EH (cell line): ENCODE measurements at regions not wholly inside any gene's neighbourhood (a gene's known extent, or its start where the extent isn't known, plus 50 kb on each side); places are given as distances from the start of the nearest gene placed in this dataset.
"Not testable (repeated sequence)": the region's sequence is repeated elsewhere in the genome, so short reads cannot be mapped to it uniquely, and the experiment has no call there.

Source experiments
- DNase-seq: peaks from one replicate; pipeline ENCODE4 v3.0.0-alpha.2; 2015; ENCODE audit warnings: low read depth

DNA sequence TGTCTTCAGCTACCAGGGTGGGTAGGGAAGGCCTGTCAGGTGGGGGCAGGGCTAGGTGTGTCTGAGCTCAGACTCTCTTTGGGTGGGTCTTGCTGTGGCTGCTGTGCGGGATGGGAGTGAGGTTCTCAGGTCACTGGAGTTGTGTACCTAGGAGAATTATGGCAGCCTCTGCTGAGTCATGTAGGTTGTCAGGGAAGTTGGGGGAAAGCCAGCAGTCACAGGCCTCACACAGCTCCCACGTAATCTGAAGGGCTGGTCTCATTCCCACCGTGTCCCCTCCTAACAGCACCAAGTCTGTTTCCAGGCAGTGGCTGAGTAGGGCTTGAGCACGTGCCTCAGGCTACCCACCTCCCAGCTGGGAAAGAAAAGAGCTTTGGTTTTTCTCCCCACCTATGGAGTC lies 67.0 kb downstream of the CHCHD4 start:
- DNase-seq = no peak

DNA sequence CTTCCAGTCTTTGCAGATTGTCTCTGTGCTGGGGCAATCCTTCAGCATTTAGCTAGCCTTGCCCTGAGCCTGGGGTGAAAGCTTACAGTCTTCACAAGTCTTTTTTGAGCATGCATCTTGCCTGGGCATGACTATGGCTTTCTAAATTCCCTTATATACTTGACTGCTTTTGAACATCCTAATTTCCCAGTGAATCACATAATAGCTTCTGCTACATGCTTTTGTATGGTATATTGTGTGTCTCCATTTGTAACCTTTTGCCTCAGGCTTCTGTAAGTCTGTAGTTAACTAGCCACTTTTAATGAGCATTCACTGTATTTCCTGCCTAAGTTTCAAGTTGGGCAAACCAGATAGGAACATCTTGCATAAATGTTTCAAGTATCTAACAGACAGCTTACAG lies 76.8 kb downstream of the CHCHD4 start:
- no peak for DNase-seq

DNA sequence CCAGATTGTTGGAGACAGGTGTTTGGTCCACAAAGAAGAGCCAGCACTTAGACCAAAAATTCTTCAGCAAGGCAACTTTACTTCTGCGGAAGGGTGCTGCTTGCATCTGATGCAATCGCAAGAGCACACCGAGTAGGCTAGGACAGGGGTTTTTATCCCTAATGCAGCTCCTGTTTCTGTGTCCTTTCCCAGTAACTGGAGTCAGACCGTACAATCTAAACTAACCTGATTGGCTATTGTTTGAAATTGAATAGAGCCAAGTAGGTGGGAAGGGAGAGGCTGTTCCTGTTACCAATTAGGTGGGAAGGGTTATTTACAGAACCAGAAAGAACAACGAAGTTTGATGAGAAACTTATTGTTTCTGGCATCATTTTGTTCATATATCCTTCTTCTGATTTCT lies 77.6 kb downstream of the CHCHD4 start:
- DNase-seq = no peak

DNA sequence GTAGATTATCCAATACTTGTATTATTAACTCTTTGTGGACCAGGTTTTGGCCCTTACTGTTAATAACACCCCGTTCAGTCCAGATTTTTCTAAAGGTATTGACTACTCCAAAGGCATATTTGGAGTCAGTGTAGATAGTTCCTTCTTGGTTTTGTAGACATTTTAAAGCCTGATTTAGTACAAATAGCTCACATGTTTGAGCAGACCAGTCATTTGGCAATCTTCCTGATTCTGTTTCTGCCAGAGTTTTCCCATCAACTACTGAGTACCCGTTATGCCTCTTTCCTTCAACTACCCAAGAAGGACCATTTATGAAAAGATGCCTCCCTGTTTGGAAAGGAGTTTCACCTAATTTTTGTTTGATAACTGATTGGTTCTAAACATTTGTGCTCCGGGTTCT lies 82.0 kb downstream of the CHCHD4 start:
- DNase-seq = peak; percentile 77

DNA sequence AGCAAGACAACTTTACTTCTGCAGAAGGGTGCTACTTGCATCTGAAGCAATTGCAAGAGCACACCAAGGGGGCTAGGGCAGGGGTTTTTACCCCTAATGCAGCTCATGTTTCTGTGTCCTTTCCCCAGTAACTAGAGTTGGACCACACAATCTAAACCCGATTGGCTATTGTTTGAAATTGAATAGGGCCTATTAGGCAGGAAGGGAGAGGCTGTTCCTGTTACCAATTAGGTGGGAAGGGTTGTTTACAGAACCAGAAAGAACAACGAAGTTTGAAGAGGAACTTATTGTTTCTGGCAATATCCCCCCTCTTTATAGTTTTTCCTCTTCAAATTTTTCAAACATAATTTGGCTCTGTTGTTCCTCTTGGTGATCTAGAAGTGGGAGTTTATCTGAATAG lies 85.5 kb downstream of the CHCHD4 start:
- no peak for DNase-seq

DNA sequence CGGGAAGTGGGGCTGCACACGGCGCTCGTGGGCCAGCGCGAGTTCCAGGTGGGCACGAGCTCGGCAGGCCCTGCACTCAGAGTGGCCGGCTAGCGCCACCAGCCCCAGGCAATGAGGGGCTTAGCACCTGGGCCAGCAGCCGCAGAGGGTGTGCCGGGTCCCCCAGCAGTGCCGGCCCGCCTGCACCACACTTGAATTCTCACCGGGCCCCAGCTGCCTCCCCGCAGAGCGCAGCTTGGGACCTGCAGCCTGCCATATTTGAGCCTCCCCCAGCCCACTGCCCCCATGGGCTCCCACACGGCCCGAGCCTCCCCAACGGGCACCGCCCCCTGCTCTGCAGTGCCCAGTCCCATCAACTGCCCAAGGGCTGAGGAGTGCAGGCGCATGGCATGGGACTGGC lies 87.5 kb downstream of the CHCHD4 start:
- DNase-seq = no peak

DNA sequence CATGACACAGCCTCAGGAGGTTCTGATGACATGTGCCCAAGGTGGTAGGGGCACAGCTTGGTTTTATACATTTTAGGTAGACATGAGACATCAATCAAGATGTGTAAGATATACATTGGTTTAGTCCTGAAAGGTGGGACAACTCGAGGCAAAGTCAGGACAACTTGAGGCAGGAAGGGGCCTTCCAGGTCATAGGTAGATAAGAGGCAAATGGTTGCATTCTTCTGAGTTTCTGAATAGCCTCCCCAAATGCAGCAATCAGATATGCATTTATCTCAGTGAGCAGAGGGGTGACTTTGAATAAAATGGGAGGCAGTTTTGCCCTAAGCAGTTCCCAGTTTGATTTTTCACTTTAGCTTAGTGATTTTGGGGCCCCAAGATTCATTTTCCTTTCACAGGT lies 91.6 kb downstream of the CHCHD4 start:
- no peak for DNase-seq

DNA sequence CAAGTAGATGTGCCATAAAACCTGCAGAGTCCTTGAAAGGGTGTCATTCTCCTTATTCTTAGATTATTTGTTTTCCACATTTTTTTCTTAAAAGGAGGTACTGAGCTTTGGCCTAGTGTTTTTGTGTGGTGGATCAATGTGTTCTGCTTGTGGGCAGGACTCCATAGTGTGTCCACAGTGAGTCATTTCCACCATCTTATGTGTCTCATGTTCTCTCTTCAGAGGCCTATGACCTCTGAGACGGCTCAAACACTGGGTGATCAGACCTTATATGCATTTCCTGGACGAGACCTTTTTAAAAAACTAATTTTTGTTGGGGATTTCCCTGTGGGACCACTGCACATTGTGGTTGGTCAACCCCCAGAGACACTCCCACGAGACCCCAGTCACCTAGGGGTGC lies 93.4 kb downstream of the CHCHD4 start:
- peak; percentile 5 for DNase-seq

DNA sequence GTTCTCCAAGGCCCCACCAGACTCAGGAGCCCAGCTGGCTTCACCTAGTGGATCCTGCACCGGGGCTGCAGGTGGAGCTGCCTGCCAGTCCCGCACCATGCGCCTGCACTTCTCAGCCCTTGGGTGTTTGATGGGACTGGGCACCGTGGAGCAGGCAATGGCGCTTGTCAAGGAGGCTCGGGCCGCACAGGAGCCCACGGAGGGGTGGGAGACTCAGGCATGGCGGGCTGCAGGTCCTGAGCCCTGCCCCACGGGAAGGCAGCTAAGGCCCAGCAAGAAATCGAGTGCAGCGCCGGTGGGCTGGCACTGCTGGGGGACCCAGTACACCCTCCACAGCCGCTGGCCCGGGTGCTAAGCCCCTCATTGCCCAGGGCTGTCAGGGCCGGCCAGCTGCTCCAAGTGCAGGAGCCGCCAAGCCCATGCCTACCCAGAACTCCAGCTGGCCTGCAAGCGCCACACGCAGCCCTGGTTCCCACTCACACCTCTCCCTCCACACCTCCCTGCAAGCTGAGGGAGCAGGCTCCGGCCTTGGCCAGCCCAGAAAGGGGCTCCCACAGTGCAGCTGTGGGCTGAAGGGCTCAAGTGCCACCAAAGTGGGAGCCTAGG lies 95.2 kb downstream of the CHCHD4 start:
- DNase-seq = not testable (repeated sequence)

DNA sequence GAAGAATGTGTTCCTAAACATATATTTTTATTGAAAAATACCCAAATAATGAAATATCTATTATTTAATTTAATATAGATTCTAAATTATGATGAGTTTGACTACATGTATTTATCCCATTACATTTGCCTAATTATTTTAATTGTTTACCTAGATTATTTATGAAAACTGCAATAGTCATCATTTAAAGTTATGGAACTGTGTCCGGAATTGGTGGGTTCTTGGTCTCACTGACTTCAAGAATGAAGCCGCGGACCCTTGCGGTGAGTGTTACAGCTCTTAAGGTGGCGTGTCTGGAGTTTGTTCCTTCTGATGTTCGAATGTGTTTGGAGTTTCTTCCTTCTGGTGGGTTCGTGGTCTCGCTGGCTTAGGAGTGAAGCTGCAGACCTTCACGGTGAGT lies 96.5 kb downstream of the CHCHD4 start:
- DNase-seq = not testable (repeated sequence)

DNA sequence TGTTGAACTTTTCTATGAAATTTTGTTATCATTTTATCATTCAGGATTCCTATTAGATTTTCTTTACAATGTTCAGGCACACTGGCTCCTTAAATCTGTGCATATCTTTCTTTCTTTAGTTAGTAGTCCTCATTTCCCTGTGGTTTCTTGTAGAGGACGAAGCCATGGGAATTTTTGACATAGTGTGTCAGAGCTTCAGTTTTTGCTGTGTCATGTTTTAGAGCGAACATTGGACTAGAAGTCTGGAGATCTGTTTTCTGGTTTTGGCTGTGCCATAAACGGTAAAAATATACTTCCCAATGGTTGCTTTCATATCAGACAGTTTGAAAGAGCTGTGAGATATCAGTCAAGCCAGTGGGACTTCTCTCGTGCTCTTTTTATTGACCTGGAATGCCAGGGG lies 105.2 kb downstream of the CHCHD4 start:
- DNase-seq = peak; percentile 19

DNA sequence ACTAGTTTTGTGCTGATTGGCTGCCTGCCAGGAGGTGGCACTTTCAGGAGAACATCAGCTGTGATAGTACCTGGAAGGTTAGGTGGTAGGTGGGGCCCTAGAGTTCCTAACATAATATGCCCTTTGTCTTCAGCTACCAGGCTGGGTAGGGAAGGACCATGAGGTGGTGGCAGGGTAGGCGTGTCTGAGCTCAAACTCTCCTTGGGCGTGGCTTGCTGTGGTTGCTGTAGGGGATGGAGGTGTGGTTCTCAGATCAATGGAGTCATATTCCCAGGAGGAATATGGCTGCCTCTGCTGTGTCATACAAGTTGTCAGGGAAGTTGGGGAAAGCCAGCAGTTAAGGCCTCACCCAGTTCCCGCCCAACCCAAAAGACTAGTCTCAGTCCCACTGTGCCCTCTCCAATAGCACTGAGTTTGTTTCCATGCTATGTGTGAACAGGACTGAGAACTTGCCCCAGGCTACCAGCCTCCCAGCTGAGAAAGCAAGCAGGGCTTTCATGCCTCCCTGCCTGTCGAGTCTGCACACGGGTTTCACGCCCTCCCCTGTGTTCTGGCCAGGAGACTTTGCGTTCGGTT lies 107.7 kb downstream of the CHCHD4 start:
- no peak for DNase-seq

DNA sequence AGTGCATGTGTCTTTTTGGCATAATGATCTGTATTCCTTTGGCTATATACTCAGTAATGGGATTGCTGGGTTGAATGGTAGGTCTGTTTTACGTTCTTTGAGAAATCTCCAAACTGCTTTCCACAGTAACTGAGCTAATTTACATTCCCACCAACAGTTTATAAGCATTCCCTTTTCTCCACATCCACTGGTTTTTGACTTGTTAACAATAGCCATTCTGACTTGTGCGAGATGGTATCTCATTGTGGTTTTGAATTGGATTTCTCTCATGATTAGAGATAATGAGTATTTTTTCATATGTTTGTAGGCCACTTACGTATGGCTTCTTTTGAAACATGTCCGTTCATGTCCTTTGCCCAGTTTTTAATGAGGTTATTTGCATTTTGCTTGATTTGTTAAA lies 117.7 kb downstream of the CHCHD4 start:
- peak; percentile 25 for DNase-seq

DNA sequence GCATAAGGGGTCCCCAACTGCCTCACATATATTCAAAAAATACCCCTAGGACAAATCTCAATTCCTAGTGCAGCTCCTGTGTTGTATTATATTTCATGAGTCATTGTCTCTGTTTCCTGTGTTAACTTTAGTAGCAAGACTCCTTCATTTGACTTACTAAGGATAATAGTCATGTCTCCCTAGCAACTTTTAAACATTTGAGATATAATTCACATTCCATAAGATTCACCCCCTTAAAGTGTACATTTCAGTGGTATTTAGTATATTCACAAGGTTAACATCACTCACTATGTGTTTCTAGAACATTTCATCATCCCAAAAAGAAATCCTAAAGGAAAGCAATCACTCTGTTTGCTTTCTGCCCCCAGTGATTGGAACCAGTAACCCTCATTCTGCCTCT lies 121.3 kb upstream of the WNT7A start:
- DNase-seq = peak; percentile 33

DNA sequence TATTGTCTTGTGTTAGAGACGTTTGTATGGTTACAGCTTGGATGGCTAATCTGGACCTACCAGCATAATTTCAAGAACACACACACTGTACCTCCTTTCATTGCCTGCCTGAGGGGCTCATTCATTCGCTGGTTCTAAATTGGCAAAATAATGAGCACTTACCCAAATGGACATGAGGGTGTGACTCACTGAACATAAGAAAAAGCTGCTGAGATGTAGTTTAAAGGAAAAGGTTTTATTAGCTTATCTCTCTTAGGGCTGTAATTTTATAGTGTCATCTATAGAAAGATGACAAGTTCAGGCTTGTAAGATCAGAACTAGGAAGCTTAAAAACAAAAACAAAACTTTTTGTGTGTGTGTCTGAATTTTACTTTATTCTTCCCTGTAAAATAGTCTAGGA lies 120.7 kb upstream of the WNT7A start:
- DNase-seq = no peak

DNA sequence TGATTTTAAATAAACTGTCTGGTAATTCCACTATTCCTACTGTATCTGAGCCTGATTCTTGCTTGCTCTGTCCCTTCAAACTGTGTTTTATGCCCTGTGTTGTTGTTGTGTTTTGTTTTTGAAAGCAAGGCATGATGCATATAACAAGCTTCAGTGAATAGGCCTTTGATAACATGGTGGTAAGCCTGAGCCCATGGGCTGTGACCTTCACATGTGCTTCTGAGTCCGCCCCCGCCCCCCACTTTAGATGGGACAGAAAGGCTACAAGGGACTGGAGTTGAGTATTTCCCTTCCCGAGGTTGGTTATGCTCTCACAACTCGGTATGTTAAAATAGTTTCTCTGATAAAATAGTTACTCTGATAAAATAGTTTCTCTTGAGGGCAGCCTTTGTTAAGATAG lies 119.0 kb upstream of the WNT7A start:
- DNase-seq = no peak

DNA sequence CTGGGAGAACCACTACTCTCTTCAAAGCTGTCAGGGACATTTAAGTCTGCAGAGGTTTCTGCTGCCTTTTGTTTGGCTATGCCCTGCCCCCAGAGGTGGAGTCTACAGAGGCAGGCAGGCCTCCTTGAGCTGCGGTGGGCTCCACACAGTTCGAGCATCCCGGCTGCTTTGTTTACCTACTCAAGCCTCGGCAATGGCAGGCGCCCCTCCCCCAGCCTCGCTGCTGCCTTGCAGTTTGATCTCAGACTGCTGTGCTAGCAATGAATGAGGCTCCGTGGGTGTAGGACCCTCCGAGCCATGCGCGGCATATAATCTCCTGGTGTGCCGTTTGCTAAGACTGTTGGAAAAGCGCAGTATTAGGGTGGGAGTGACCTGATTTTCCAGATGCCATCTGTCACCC lies 115.3 kb upstream of the WNT7A start:
- not testable (repeated sequence) for DNase-seq

DNA sequence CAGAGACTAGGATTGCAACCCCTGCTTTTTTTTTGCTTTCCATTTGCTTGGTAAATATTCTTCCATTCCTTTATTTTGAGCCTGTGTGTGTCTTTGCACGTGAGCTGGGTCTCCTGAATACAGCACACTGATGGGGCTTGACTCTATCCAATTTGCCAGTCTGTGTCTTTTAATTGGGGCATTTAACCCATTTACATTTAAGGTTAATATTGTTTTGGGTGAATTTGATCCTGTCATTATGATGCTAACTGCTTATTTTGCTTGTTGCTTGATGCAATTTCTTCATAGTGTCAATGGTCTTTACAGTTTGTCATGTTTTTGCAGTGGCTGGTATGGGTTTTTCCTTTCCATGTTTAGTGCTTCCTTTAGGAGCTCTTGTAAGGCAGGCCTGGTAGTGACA lies 109.1 kb upstream of the WNT7A start:
- not testable (repeated sequence) for DNase-seq

DNA sequence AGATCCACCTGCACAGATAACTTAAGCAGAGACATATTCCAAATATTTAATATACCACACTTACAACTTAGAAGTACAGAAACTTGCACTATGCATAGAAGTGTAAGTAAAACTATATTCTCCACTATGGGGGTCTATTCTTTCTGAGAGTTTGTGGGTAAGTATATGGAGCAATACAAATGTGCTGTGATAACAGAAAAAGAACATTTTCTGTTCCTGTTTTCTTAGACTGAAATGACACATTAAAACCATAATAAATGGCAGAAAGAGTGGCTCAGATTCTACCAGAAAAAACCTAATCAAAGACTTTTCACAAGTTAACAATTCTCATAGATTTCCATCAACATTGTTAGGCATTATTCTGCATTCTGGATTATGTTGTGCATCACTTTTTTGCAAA lies 96.6 kb upstream of the WNT7A start:
- DNase-seq = no peak

DNA sequence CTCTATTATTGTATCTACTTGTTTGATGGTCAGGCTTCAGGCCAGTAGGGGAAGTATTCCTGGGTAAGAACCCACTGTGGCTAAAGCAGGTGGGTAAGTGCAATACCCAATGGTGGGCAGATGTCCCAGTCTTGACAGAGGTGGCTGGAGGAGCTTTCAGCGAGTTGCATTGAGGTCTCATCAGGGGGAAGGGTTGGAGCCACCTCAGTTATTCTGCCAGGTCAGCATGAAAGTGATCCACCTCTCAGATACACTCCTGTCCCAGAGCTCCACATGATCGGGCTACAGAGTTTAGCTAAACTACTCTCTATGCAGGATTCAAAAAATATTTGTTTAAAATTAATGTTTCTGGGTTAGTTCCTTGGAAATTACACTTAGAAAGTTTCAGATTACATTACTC lies 95.8 kb upstream of the WNT7A start:
- no peak for DNase-seq

DNA sequence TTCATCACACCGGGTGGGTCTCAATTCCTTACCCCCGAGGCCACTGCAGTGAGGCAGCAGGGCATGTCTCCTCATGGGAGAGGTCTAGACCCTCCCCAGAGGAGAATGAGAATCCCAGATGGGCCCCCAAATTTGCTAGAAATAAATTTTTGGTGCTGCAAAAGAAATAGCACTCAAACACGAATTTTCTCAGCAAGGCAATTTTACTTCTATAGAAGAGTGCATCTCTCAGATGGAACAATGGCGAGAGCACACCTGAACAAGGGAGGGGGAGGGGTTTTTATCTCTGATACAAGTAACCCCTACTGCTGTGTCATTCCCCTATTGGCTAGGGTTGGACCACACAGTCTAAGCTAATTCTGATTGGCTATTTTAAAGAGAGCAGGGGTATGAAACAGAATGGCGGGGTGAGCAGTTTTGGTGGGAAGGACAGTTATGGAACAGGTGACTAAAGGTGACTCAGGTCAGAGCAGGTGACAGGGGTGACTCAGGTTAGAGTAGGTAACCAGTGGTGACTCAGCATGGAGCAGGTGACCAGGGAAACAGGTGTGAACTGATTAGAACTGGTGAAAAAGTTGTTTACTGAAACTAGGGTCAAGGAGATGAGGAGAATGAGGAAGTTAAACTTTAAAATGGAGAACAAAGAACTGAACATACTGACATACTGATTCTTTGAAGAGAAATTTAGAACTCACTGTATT lies 93.0 kb upstream of the WNT7A start:
- DNase-seq = no peak

DNA sequence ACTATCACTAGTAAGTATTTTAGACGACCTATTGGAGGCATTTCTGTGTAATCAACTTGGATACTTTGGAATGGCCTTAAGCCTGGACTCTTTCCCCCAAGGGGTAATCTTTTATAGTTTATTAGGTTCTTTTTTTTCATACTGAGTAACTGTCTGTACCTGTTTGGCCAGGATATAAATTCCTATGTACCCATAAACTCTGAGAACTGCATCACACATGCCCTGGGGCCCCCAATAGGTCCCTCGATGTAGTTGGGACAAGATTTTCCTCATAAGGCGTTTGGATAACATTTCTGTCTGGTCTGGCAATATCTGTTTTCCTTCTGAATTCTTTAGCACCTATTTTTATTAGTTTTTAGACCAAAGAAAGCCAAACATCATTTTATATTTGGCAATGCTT lies 86.4 kb upstream of the WNT7A start:
- no peak for DNase-seq

DNA sequence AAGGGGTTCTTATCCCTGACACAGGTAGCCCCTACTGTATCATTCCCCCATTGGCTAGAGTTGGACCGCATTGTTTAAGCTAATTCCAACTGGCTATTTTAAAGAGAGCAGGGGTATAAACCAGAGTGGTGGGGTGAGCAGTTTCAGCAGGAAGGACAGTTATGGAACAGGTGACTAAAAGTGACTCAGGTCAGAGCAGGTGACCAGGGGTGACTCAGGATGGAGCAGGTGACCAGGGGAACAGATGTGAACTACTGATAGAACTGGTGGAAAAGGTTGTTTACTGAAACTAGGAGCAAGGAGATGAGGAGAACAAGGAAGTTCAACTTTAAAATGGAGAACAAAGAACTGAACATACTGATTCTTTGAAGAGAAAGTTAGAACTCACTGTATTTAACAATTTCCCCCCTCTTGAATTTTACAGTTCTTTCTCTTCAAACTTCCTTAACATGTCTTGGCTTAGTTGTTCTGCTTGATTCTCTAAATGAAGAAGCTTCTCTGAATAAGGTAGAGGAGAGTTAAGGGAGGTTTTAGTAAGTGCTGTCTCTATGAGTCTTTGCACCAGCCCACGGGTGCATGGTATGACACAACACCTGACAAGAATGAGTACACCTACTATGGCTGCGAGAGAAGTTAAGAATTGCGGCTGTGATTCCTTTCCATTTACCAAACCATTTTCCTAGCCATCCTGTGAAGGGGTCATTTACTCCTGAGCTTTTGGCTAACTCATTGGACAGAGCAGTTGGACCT lies 83.4 kb upstream of the WNT7A start:
- no peak for DNase-seq
